Fibroblast of lung (primary cell): ENCODE measurements at regions not wholly inside any gene's neighbourhood (a gene's known extent, or its start where the extent isn't known, plus 50 kb on each side); places are given as distances from the start of the nearest gene placed in this dataset.

Experiments
- CTCF ChIP-seq, 2 donors: IDR thresholded peaks in 1 of 2; conservative IDR thresholded peaks in 1 of 2; 1 replicate in 1 of 2; 2 replicates in 1 of 2; pipeline ENCODE4 v1.5.1; 2011 to 2012; ENCODE audit warnings: low read length in 2 of 2, control low read depth in 1 of 2, inconsistent platforms in 1 of 2, low read depth in 1 of 2, mild to moderate bottlenecking in 1 of 2
- EZH2 ChIP-seq: IDR thresholded peaks from 2 replicates; pipeline ENCODE4 v1.5.1; 2012; ENCODE audit warnings: low read length, control low read depth, mild to moderate bottlenecking; ENCODE audit errors: missing control alignments

DNA sequence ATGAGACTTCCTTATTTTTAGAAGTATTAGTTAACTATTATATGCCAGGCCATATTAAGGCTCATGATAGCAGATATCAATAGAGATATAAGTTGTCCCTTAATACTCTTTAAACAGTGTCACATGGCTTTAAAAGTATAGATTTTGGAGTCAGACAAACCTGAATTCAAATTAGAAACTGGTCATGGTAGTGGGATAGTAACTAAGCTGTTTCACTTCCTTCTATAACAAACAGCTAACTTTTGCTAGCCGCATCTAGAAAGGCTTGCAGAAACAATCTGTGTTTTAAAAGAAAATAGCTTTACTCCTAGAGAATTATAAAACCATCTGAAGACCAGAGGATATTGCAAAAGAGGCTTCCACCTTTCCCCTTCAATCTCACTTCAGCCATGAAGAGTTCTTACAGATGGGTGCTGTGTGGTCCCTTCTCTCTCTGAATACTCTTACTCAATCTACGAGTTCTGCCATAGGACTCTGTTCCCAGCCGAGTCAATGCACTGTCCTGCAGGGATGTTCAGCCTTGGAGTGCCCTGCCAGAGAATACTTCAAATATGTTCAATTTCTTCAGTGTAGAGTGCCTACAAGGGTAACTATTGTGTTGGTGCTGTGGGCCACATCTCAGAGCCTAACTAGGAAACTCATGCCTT is 810.2 kb downstream of the EFNA5 start:
- no peak for TF ChIP-seq CTCF (conservative IDR thresholded peaks at IDR 0.05 in 1 of 2, IDR thresholded peaks at IDR 0.05 in 1 of 2; ENCODE audit: low read depth in 1 of 2, low read length in 2 of 2)
- TF ChIP-seq EZH2 = no peak
